BJ (cell line): ENCODE measurements at regions not wholly inside any gene's neighbourhood (a gene's known extent, or its start where the extent isn't known, plus 50 kb on each side); places are given as distances from the start of the nearest gene placed in this dataset. TPM values are rescaled to one million over a fixed set of nuclear protein-coding genes. Genes with fewer than 3 reads are reported as not detected.

Experiments used
- CTCF ChIA-PET: fragments of 350-600 bp; formaldehyde crosslinking; extraction: SDS; loops from one replicate; lab custom pipeline; 2021; ENCODE audit warnings: antibody characterized with exemption, inconsistent platforms; lab: Yijun Ruan, JAX
- POLR2A ChIA-PET: fragments of 300-600 bp; sonication (Branson Sonifier 250); formaldehyde crosslinking; extraction: SDS; loops from one replicate; lab custom pipeline; 2021; ENCODE audit warnings: antibody characterized with exemption; lab: Charles Lee
- DNase-seq: peaks from one replicate; pipeline ENCODE4 v3.0.0-alpha.2; 2011; ENCODE audit warnings: low read depth
- H3K27me3 ChIP-seq: 2 replicates; pipeline ENCODE4 v1.6.0; 2011; ENCODE audit warnings: low read length; ENCODE audit not compliant: control insufficient read depth, insufficient read depth
- H3K36me3 ChIP-seq: 2 replicates; pipeline ENCODE4 v1.5.1; 2011; ENCODE audit warnings: low read length; ENCODE audit not compliant: control insufficient read depth, insufficient read depth
- H3K4me3 ChIP-seq: 2 replicates; pipeline ENCODE4 v1.5.1; 2011; ENCODE audit warnings: low read depth, mild to moderate bottlenecking, control low read depth, low read length
- CTCF ChIP-seq: IDR thresholded peaks from 2 replicates; pipeline ENCODE4 v1.5.1; 2011; ENCODE audit warnings: low read depth, mild to moderate bottlenecking, control low read depth, inconsistent platforms, low read length, moderate library complexity; ENCODE audit not compliant: insufficient read depth
- small RNA-seq: library from RNA; depleted of rRNA; stranded (forward); fragments of <200 nt; gene quantifications from one replicate; pipeline ENCODE3, GENCODE V24; 2012; ENCODE audit warnings: low replicate concordance, low read depth; ENCODE audit not compliant: insufficient read length

GRCh38 chr1:39154553-39155421, 49.7 kb upstream of the MACF1 start:
- Histone ChIP-seq H3K27me3 (no peaks in the 10 kb centered on the region), H3K36me3 (no peaks in the 10 kb centered on the region), H3K4me3 (no peak overlapping the region)
- no peak for TF ChIP-seq CTCF
- CTCF ChIA-PET, result interaction anchor here (1.0 to 1.8 kb wide), 3 partner anchors 10 to 103 kb away, joined by 3 to 5 read pairs (median 4); no protein-coding TSS in a partner anchor
- POLR2A ChIA-PET, result no interaction called here
- DNase-seq, result peak; percentile 85

Small RNA genes lying in the stretch of these regions (small RNA-seq; reads per million reads assigned to genes)
- gene RNA5SP44 (5.3 reads per million, percentile 63 among the genes with 10 or more reads in this experiment), gene RNU6-608P (not detected)
